OCI-LY7 (cell line): ENCODE measurements at regions not wholly inside any gene's neighbourhood (a gene's known extent, or its start where the extent isn't known, plus 50 kb on each side); places are given as distances from the start of the nearest gene placed in this dataset.

Experiments used
- EZH2phosphoT487 ChIP-seq: fragments of 200-600 bp; sonication (generic); IDR thresholded peaks from 2 replicates; pipeline ENCODE4 v1.6.1; 2018; ENCODE audit warnings: low read depth, borderline replicate concordance, mild to moderate bottlenecking, mixed run types, antibody characterized with exemption, low read length, moderate library complexity, mixed read lengths
- TF ChIP-seq, protein P1 (sequence below): fragments of 200-600 bp; sonication (generic); conservative IDR thresholded peaks from 2 replicates; pipeline ENCODE4 v1.5.1; 2014; ENCODE audit warnings: mild to moderate bottlenecking, antibody characterized with exemption, low read length, moderate library complexity, mixed read lengths

DNA sequence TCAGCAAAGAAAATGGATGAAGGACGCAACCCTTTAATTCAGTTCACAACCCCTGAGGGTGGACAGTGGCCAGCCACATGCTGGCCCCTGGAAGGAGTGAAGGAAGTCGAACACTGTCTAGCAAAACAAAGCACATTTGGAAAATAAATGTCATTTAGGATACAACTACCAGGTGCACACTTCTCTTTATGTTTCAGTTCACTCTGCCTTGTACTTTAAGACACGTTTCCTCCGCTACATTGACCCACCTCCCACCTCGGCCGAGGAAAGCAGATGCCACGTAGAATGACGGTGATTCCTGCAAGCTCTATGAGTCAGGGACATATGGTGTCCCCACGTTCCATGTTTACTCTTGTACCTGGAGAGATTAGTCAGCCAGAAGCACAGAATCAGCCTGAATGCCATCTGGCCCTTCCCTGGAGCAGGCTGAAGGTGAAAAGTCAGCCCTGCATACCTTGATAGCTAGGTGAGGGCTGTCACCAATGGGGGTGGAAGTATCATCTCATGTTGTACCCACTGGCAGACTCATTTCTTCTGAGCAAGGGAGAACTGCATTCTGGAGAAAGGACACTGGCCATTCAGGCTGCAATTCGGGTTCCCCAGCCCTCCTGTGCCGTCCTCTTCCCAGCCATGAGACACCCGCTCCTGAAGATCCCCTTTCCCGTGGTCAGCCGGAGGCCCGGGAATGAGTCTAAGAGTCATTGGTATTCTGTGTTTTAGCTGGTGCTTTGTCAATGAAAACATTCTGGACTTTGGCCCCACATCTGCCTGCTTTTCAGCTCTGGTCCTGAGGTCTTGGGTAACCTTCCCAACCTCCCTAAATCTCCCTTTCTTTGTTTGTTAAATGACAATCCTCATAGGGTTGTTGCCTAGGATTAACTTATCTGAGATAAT is 60.6 kb downstream of the FOXA2 start:
- TF ChIP-seq, protein P1, sequence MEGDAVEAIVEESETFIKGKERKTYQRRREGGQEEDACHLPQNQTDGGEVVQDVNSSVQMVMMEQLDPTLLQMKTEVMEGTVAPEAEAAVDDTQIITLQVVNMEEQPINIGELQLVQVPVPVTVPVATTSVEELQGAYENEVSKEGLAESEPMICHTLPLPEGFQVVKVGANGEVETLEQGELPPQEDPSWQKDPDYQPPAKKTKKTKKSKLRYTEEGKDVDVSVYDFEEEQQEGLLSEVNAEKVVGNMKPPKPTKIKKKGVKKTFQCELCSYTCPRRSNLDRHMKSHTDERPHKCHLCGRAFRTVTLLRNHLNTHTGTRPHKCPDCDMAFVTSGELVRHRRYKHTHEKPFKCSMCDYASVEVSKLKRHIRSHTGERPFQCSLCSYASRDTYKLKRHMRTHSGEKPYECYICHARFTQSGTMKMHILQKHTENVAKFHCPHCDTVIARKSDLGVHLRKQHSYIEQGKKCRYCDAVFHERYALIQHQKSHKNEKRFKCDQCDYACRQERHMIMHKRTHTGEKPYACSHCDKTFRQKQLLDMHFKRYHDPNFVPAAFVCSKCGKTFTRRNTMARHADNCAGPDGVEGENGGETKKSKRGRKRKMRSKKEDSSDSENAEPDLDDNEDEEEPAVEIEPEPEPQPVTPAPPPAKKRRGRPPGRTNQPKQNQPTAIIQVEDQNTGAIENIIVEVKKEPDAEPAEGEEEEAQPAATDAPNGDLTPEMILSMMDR = no peak
- no peak for TF ChIP-seq EZH2phosphoT487
